Psoas muscle (tissue), 7 donors: ENCODE measurements at regions not wholly inside any gene's neighbourhood (a gene's known extent, or its start where the extent isn't known, plus 50 kb on each side); places are given as distances from the start of the nearest gene placed in this dataset.
"Not testable (repeated sequence)": the region's sequence is repeated elsewhere in the genome, so short reads cannot be mapped to it uniquely, and the experiment has no call there.

Experiments
- ATAC-seq, 4 donors: fragments of 200-7000 bp; cut with Tn5 transposase; one replicate each; pipeline ENCODE4 v1.9.1; 2020; ENCODE audit warnings: moderate library complexity in 3 of 4, mild to moderate bottlenecking in 2 of 4
- DNase-seq, 2 donors: peaks; one replicate each; pipeline ENCODE4 v3.0.0-alpha.2; 2020
- H3K27ac ChIP-seq: fragments of 200-600 bp; one replicate; pipeline ENCODE4 v1.8.0; 2022
- H3K27me3 ChIP-seq, 3 donors: fragments of 200-600 bp in 1 of 3; one replicate each; pipeline versions ENCODE4 v1.6.1 to v1.8.0; 2013 to 2022; ENCODE audit warnings: low read length in 2 of 3, mild to moderate bottlenecking in 2 of 3, moderate library complexity in 1 of 3; ENCODE audit not compliant: insufficient read depth in 3 of 3
- H3K36me3 ChIP-seq, 2 donors: fragments of 200-600 bp in 1 of 2; one replicate each; pipeline versions ENCODE4 v1.6.1 to v1.8.0; 2013 to 2022; ENCODE audit warnings: low read depth in 1 of 2, mild to moderate bottlenecking in 1 of 2, moderate library complexity in 1 of 2; ENCODE audit not compliant: insufficient read depth in 1 of 2
- H3K4me1 ChIP-seq: fragments of 200-600 bp; one replicate; pipeline ENCODE4 v1.8.0; 2022
- H3K4me3 ChIP-seq: fragments of 200-600 bp; one replicate; pipeline ENCODE4 v1.8.0; 2022; ENCODE audit warnings: mild to moderate bottlenecking
- H3K9me3 ChIP-seq: fragments of 200-600 bp; one replicate; pipeline ENCODE4 v1.8.0; 2022
- CTCF ChIP-seq: fragments of 200-600 bp; IDR thresholded peaks from one replicate; pipeline ENCODE4 v1.8.0; 2022; ENCODE audit warnings: antibody characterized with exemption
- WGBS, 3 donors: extraction: QIAGEN DNeasy Blood & Tissue Kit; methylation state at CpG; one replicate each; pipeline versions ENCODE4 v1.1.6 to v1.1.7; 2013; 5-methylcytosine and 5-hydroxymethylcytosine counted together
- intact Hi-C, 2 donors: fragments of 100-400 bp; cut with DNase I; formaldehyde crosslinking; loops; one replicate each; pipeline versions ENCODE4 v1.11.0 to v1.14.2; 2022
- donor health status: healthy with polysubstance abuse.
- donor health status: DM: no; HTN: no; CAD: no; lungs with moderate emphysema.
- donor health status: Bipolar disorder and iron deficiency.
- donor health status: healthy.
- donor health status: DM: yes; HTN: yes; CAD: no.
- donor health status: DM: no; HTN: no; CAD: no.
- donor health status: DM: yes; HTN: yes; CAD: no.

GRCh38 chr7:65804887-65805286 is 68.0 kb upstream of the VKORC1L1 start:
- peaks cover 0 to 11% of the 10 kb centered on the region in 2 donors for H3K36me3 ChIP-seq
- no peak for DNase-seq
- H3K4me1 ChIP-seq: no peaks in the 10 kb centered on the region
- TF ChIP-seq CTCF: no peak
- H3K9me3 ChIP-seq: no peaks in the 10 kb centered on the region
- intact Hi-C loops: no loop called here
- H3K4me3 ChIP-seq: no peak overlapping the region
- ATAC-seq: no peak
- WGBS, 3 donors: 69 to 76% (median 75%) methylated on average over 4 of the region's 4 CpGs
- no peak overlapping the region for H3K27ac ChIP-seq
- H3K27me3 ChIP-seq: no peaks in the 10 kb centered on the region

GRCh38 chr7:65807067-65807466 is 65.8 kb upstream of the VKORC1L1 start:
- intact Hi-C loops, H3K36me3 ChIP-seq, H3K4me1 ChIP-seq, H3K4me3 ChIP-seq, H3K27me3 ChIP-seq, DNase-seq, H3K27ac ChIP-seq, H3K9me3 ChIP-seq, ATAC-seq: not testable (repeated sequence)
- 79 to 85% (median 84%) methylated on average over 5 of the region's 5 CpGs for WGBS, 3 donors

GRCh38 chr7:65809259-65809981 is 63.5 kb upstream of the VKORC1L1 start:
- H3K27ac ChIP-seq: no peak overlapping the region
- WGBS, 3 donors: 72 to 88% (median 74%) methylated on average over 6 of the region's 6 CpGs
- TF ChIP-seq CTCF: no peak
- no peaks in the 10 kb centered on the region for H3K4me1 ChIP-seq
- no peaks in the 10 kb centered on the region for H3K27me3 ChIP-seq
- peaks cover 0 to 5% of the 10 kb centered on the region in 2 donors for H3K36me3 ChIP-seq
- DNase-seq (no peak), ATAC-seq (no peak)
- intact Hi-C loops: no loop called here
- H3K4me3 ChIP-seq: no peak overlapping the region
- H3K9me3 ChIP-seq: no peaks in the 10 kb centered on the region

GRCh38 chr7:65809982-65810288 is 62.9 kb upstream of the VKORC1L1 start:
- intact Hi-C loops: loop anchor here in 1 of 2 donors (5.0 kb wide), 1 partner anchor 112 kb away; no protein-coding TSS in a partner anchor
- no peak for ATAC-seq
- DNase-seq: no peak
- Histone ChIP-seq H3K27ac (no peak overlapping the region), H3K27me3 (no peaks in the 10 kb centered on the region), H3K36me3 (no peaks in the 10 kb centered on the region), H3K4me1 (no peaks in the 10 kb centered on the region), H3K9me3 (no peaks in the 10 kb centered on the region), H3K4me3 (no peak overlapping the region)
- WGBS, 3 donors: 77 to 87% (median 80%) methylated on average over 3 of the region's 3 CpGs
- no peak for TF ChIP-seq CTCF

GRCh38 chr7:65812281-65812680 is 60.6 kb upstream of the VKORC1L1 start:
- ATAC-seq (no peak), DNase-seq (no peak)
- Histone ChIP-seq H3K4me1 (no peaks in the 10 kb centered on the region), H3K36me3 (no peaks in the 10 kb centered on the region), H3K27ac (no peak overlapping the region), H3K4me3 (no peak overlapping the region), H3K27me3 (no peaks in the 10 kb centered on the region), H3K9me3 (no peaks in the 10 kb centered on the region)
- WGBS, 3 donors: 81 to 88% (median 83%) methylated on average over 5 of the region's 5 CpGs
- no peak for TF ChIP-seq CTCF
- intact Hi-C loops: loop anchor here in 1 of 2 donors (5.0 kb wide), 1 partner anchor 110 kb away; no protein-coding TSS in a partner anchor

- 52 to 70% (median 60%) methylated on average over 3 of the region's 3 CpGs for WGBS, 3 donors
- ATAC-seq, DNase-seq, H3K9me3 ChIP-seq, H3K27ac ChIP-seq, H3K4me1 ChIP-seq, H3K27me3 ChIP-seq, H3K4me3 ChIP-seq, H3K36me3 ChIP-seq: not testable (repeated sequence)
- intact Hi-C loops: loop anchor here in 1 of 2 donors (5.0 kb wide), 1 partner anchor 108 kb away; no protein-coding TSS in a partner anchor
Measured at GRCh38 chr7:65814556-65815167, 58.2 kb upstream of the VKORC1L1 start.
